Brain microvascular endothelial cell (primary cell): ENCODE measurements at regions not wholly inside any gene's neighbourhood (a gene's known extent, or its start where the extent isn't known, plus 50 kb on each side); places are given as distances from the start of the nearest gene placed in this dataset.

Experiments used
- DNase-seq: peaks from one replicate; pipeline ENCODE4 v3.0.0-alpha.2; 2020
- H3K27ac ChIP-seq: fragments of 250-450 bp; sonication (Bioruptor Pico); 2 replicates; pipeline ENCODE4 v1.5.1; 2020; ENCODE audit warnings: mild to moderate bottlenecking, moderate library complexity
- H3K27me3 ChIP-seq: fragments of 250-450 bp; sonication (Bioruptor Pico); replicated peaks from 2 replicates; pipeline ENCODE4 v1.5.1; 2020; ENCODE audit warnings: mild to moderate bottlenecking
- H3K36me3 ChIP-seq: fragments of 250-450 bp; sonication (Bioruptor Pico); replicated peaks from 2 replicates; pipeline ENCODE4 v1.5.1; 2020; ENCODE audit warnings: mild to moderate bottlenecking
- H3K4me3 ChIP-seq: 2 replicates; pipeline ENCODE4 v1.5.1; 2011; ENCODE audit warnings: low read depth, mild to moderate bottlenecking, control low read depth, low read length, moderate library complexity
- CTCF ChIP-seq: IDR thresholded peaks from 2 replicates; pipeline ENCODE4 v1.5.1; 2011; ENCODE audit warnings: low read depth, mild to moderate bottlenecking, moderate library complexity, low read length, control low read depth, inconsistent platforms; ENCODE audit errors: missing control alignments
- in situ Hi-C: cut with HindIII; loops from 2 replicates; pipeline ENCODE4 v1.10.0; 2017; ENCODE audit warnings: low sequenced_read_pairs, low pct_ligation_motif_present

- Histone ChIP-seq H3K36me3 (no peaks in the 10 kb centered on the region), H3K4me3 (no peak overlapping the region), H3K27me3 (no peaks in the 10 kb centered on the region), H3K27ac (no peak overlapping the region)
- TF ChIP-seq CTCF = no peak
- in situ Hi-C loops = no loop called here
- no peak for DNase-seq
These were observed 229.2 kb upstream of the WWC1 start for GRCh38 chr5:168062239-168062638.

GRCh38 chr5:168064457-168064856 is 227.0 kb upstream of the WWC1 start:
- in situ Hi-C loops = no loop called here
- no peak overlapping the region for H3K4me3 ChIP-seq
- no peak overlapping the region for H3K27ac ChIP-seq
- H3K27me3 ChIP-seq = no peaks in the 10 kb centered on the region
- no peaks in the 10 kb centered on the region for H3K36me3 ChIP-seq
- no peak for TF ChIP-seq CTCF
- no peak for DNase-seq

GRCh38 chr5:168064933-168065622 is 226.4 kb upstream of the WWC1 start:
- in situ Hi-C loops = no loop called here
- no peaks in the 10 kb centered on the region for H3K36me3 ChIP-seq
- no peak for TF ChIP-seq CTCF
- H3K27ac ChIP-seq = no peak overlapping the region
- no peak for DNase-seq
- no peaks in the 10 kb centered on the region for H3K27me3 ChIP-seq
- no peak overlapping the region for H3K4me3 ChIP-seq

GRCh38 chr5:168066536-168067208 is 224.8 kb upstream of the WWC1 start:
- no peak overlapping the region for H3K4me3 ChIP-seq
- no peaks in the 10 kb centered on the region for H3K36me3 ChIP-seq
- H3K27me3 ChIP-seq = no peaks in the 10 kb centered on the region
- TF ChIP-seq CTCF = no peak
- no peak for DNase-seq
- H3K27ac ChIP-seq = no peak overlapping the region
- in situ Hi-C loops = no loop called here

GRCh38 chr5:168070761-168071160 is 220.7 kb upstream of the WWC1 start:
- TF ChIP-seq CTCF = no peak
- no peaks in the 10 kb centered on the region for H3K36me3 ChIP-seq
- no peak for DNase-seq
- H3K27me3 ChIP-seq = no peaks in the 10 kb centered on the region
- H3K4me3 ChIP-seq = no peak overlapping the region
- H3K27ac ChIP-seq = no peak overlapping the region
- in situ Hi-C loops = no loop called here
